Keratinocyte (primary cell): ENCODE measurements at regions not wholly inside any gene's neighbourhood (a gene's known extent, or its start where the extent isn't known, plus 50 kb on each side); places are given as distances from the start of the nearest gene placed in this dataset.

Experiments used
- DNase-seq: peaks from one replicate; pipeline ENCODE4 v3.0.0-alpha.2; 2011; ENCODE audit warnings: low read depth, missing footprints, low spot score
- FAIRE-seq: peaks from 2 replicates; lab custom pipeline; 2011; peaks lifted over from hg19 to GRCh38; lab: Jason Lieb, UNC
- H2AFZ ChIP-seq: 2 replicates; pipeline ENCODE4 v1.6.0; 2012; ENCODE audit warnings: low read length, control low read depth, inconsistent platforms; ENCODE audit not compliant: control insufficient read depth
- H3K27ac ChIP-seq: 2 replicates; pipeline ENCODE4 v1.5.1; 2011; ENCODE audit warnings: low read length; ENCODE audit not compliant: control insufficient read depth, insufficient read depth
- H3K27me3 ChIP-seq: 3 replicates; pipeline ENCODE4 v1.6.0; 2011; ENCODE audit warnings: low read length; ENCODE audit not compliant: control insufficient read depth, insufficient read depth; ENCODE audit errors: extremely low read depth
- H3K36me3 ChIP-seq, 2 experiments: 2 replicates in 1 of 2; 3 replicates in 1 of 2; pipeline ENCODE4 v1.5.1; 2011; ENCODE audit warnings: low read length in 2 of 2, mild to moderate bottlenecking in 1 of 2; ENCODE audit not compliant: control insufficient read depth in 2 of 2, insufficient read depth in 2 of 2; ENCODE audit errors: extremely low read depth in 1 of 2
- H3K4me1 ChIP-seq: 3 replicates; pipeline ENCODE4 v1.5.1; 2011; ENCODE audit warnings: low read length; ENCODE audit not compliant: control insufficient read depth, insufficient read depth; ENCODE audit errors: extremely low read depth
- H3K4me2 ChIP-seq: 3 replicates; pipeline ENCODE4 v1.6.0; 2011; ENCODE audit warnings: low read depth, low read length; ENCODE audit not compliant: control insufficient read depth, insufficient read depth; ENCODE audit errors: extremely low read depth
- H3K4me3 ChIP-seq, 3 experiments: fragments of 200-600 bp in 1 of 3; sonication (generic) in 1 of 3; 2 replicates in 2 of 3; 3 replicates in 1 of 3; pipeline ENCODE4 v1.5.1; 2011 to 2016; ENCODE audit warnings: low read length in 3 of 3, mild to moderate bottlenecking in 3 of 3, control low read depth in 2 of 3, inconsistent platforms in 1 of 3, low read depth in 1 of 3, mixed read lengths in 1 of 3, mixed run types in 1 of 3, moderate library complexity in 1 of 3; ENCODE audit not compliant: control insufficient read depth in 2 of 3, insufficient read depth in 2 of 3; ENCODE audit errors: extremely low read depth in 1 of 3
- H3K79me2 ChIP-seq: 2 replicates; pipeline ENCODE4 v1.6.0; 2012; ENCODE audit warnings: low read length; ENCODE audit not compliant: control insufficient read depth, insufficient read depth
- H3K9ac ChIP-seq: 3 replicates; pipeline ENCODE4 v1.6.0; 2011; ENCODE audit warnings: low read length; ENCODE audit not compliant: control insufficient read depth, insufficient read depth; ENCODE audit errors: extremely low read depth
- H3K9me1 ChIP-seq: 3 replicates; pipeline ENCODE4 v1.6.0; 2011; ENCODE audit warnings: low read length; ENCODE audit not compliant: control insufficient read depth, insufficient read depth; ENCODE audit errors: extremely low read depth
- H3K9me3 ChIP-seq: 2 replicates; pipeline ENCODE4 v1.5.1; 2012; ENCODE audit warnings: low read depth, low read length; ENCODE audit not compliant: control insufficient read depth
- H4K20me1 ChIP-seq: 3 replicates; pipeline ENCODE4 v1.6.0; 2011; ENCODE audit warnings: low read length; ENCODE audit not compliant: control insufficient read depth, insufficient read depth; ENCODE audit errors: extremely low read depth
- EZH2 ChIP-seq: IDR thresholded peaks from one replicate; pipeline ENCODE4 v1.6.1; 2012; ENCODE audit warnings: inconsistent platforms, mild to moderate bottlenecking, low read length, moderate library complexity
- dilution Hi-C: fragments of 300-500 bp; cut with MboI; formaldehyde crosslinking; loops from one replicate; pipeline ENCODE4 v1.7.0; 2020; ENCODE audit warnings: low sequenced_read_pairs; ENCODE audit not compliant: extremely low pct_ligation_motif_present
- TF ChIP-seq, protein P1 (sequence below), 3 experiments: IDR thresholded peaks in 1 of 3; conservative IDR thresholded peaks in 1 of 3; optimal IDR thresholded peaks in 1 of 3; 2 replicates in 2 of 3; 3 replicates in 1 of 3; pipeline versions ENCODE3 to v1.5.1; 2011; ENCODE audit warnings: low read length in 3 of 3, mild to moderate bottlenecking in 3 of 3, moderate library complexity in 2 of 3, control low read depth in 1 of 3, inconsistent platforms in 1 of 3; ENCODE audit not compliant: insufficient read depth in 2 of 3; ENCODE audit errors: extremely low read depth in 1 of 3

DNA sequence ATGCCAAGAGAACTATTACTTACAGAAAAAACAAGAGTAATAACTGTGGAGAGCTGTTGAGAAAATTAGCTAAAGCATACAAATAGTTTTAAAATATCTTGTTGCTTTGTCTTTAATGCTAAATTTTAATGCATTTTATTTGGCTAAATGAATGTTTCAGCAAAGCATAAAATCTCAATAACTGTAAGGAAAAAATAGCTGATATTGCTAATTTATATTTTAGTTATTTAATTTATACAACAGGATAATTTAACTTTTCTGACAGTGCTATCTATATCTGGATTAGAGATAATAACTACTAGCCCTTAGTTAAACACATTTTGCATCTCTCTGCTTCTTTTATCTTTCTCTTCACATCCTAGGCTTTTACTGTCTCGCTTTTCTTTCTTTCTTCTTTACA is 1014.9 kb upstream of the COX7C start:
- TF ChIP-seq, protein P1, sequence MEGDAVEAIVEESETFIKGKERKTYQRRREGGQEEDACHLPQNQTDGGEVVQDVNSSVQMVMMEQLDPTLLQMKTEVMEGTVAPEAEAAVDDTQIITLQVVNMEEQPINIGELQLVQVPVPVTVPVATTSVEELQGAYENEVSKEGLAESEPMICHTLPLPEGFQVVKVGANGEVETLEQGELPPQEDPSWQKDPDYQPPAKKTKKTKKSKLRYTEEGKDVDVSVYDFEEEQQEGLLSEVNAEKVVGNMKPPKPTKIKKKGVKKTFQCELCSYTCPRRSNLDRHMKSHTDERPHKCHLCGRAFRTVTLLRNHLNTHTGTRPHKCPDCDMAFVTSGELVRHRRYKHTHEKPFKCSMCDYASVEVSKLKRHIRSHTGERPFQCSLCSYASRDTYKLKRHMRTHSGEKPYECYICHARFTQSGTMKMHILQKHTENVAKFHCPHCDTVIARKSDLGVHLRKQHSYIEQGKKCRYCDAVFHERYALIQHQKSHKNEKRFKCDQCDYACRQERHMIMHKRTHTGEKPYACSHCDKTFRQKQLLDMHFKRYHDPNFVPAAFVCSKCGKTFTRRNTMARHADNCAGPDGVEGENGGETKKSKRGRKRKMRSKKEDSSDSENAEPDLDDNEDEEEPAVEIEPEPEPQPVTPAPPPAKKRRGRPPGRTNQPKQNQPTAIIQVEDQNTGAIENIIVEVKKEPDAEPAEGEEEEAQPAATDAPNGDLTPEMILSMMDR (optimal IDR thresholded peaks at IDR 0.05 in 1 of 3, IDR thresholded peaks at IDR 0.05 in 1 of 3, conservative IDR thresholded peaks at IDR 0.05 in 1 of 3; ENCODE audit: extremely low read depth in 1 of 3, insufficient read depth in 2 of 3, low read length in 3 of 3) = no peak
- no peak for TF ChIP-seq EZH2
- Histone ChIP-seq H2AFZ (no peak overlapping the region), H3K27ac (no peak overlapping the region), H3K9me3 (no peaks in the 10 kb centered on the region), H3K79me2 (no peaks in the 10 kb centered on the region), H3K36me3 (no peaks in the 10 kb centered on the region), H3K9me1 (no peaks in the 10 kb centered on the region), H3K4me3 (no peak overlapping the region), H3K4me1 (no peaks in the 10 kb centered on the region), H3K4me2 (no peak overlapping the region), H3K9ac (no peak overlapping the region), H4K20me1 (no peaks in the 10 kb centered on the region), H3K27me3 (no peaks in the 10 kb centered on the region)
- DNase-seq (no peak), FAIRE-seq (no peak)
- dilution Hi-C loops = no loop called here

DNA sequence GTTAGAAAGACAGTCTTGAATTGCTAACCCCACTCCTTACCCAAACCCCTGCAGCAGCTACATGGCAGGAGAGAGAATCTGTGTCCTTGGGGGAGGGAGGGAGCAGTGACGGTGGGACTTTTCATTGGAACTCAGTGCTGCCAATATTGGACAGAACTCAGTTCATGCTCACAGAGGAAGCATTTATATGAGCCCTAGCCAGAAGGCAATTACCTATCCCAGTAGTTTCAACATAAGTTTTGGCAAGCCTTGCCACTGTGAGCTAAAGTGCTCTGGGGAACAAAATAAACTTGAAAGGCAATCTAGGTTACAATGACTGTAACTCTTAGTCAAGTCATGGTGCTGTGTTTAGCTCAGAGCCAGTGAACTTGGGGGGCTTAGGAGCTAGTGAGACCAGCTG is 1013.4 kb upstream of the COX7C start:
- no peaks in the 10 kb centered on the region for H3K79me2 ChIP-seq
- H3K27me3 ChIP-seq = no peaks in the 10 kb centered on the region
- no peak overlapping the region for H3K4me2 ChIP-seq
- dilution Hi-C loops = no loop called here
- H3K9me1 ChIP-seq = no peaks in the 10 kb centered on the region
- H3K9me3 ChIP-seq = no peaks in the 10 kb centered on the region
- H3K4me1 ChIP-seq = no peaks in the 10 kb centered on the region
- H3K27ac ChIP-seq = no peak overlapping the region
- no peak for FAIRE-seq
- H3K36me3 ChIP-seq = no peaks in the 10 kb centered on the region
- TF ChIP-seq, protein P1 (optimal IDR thresholded peaks at IDR 0.05 in 1 of 3, IDR thresholded peaks at IDR 0.05 in 1 of 3, conservative IDR thresholded peaks at IDR 0.05 in 1 of 3; ENCODE audit: extremely low read depth in 1 of 3, insufficient read depth in 2 of 3, low read length in 3 of 3) = no peak
- TF ChIP-seq EZH2 = no peak
- no peak for DNase-seq
- H3K4me3 ChIP-seq = no peak overlapping the region
- no peak overlapping the region for H2AFZ ChIP-seq
- no peak overlapping the region for H3K9ac ChIP-seq
- no peaks in the 10 kb centered on the region for H4K20me1 ChIP-seq
